ENCODE measurements at regions not wholly inside any gene's neighbourhood (a gene's known extent, or its start where the extent isn't known, plus 50 kb on each side); places are given as distances from the start of the nearest gene placed in this dataset.

DNA sequence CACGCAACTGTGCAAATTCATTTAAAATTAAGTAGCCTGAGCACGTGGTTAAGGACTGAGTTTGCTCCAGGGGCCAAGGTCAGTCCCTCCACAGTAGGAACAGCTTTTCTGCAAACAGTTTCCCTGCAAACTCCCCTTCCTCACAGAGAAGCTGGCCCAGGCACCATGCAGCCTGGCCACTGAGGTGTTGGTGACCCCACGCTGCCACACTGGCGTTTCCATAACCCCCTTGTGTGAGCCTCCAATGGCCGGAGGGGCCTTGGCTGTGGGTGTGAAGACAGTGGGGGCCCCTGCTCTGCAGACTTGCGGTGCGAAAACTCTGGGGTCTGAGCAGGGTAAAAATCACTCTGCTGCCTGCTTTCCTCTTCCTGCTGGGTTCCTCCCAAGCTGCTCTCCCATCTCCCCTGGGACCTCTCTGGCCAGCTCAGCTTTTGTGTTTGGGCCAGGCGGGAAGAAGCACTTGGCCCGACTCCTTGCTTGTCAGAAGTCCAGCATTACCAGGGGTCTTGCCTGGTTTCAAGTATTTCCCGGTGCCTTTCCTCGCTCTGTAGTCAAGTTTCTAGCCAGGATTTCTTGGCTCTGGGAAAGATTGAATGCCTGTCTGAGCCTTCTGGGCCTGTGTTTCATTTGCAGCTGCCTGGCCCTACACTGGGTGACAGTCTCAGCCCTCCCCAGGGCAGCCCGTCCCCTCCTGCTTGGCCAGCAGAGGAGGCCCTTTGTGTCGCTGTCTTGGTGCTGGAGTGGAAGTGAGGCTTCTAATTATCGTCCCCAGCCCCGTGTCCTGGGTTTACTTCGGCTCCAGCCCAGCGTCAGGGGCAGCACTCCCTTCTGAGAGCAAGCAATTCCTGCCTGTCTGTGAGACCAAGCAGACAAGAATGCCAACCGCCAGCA, 131.4 kb upstream of the SLC1A4 start:
- peak overlapping the region; percentile 97 for H3K27ac ChIP-seq
- H3K4me3 ChIP-seq, result no peak overlapping the region
- H3K9me3 ChIP-seq (ENCODE audit: low read depth), result no peaks in the 10 kb centered on the region
- no peaks in the 10 kb centered on the region for H3K36me3 ChIP-seq (ENCODE audit: low read depth)
- peaks cover 41% of the 10 kb centered on the region for H3K4me1 ChIP-seq (ENCODE audit: insufficient read depth)
- H4K20me1 ChIP-seq (ENCODE audit: insufficient read depth), result no peaks in the 10 kb centered on the region
- WGBS, 2 experiments (ENCODE audit: low coverage in 1 of 2, low lambda C conversion rate in 2 of 2, missing lambda C conversion rate in 2 of 2), result 6 to 11% methylated on average over 18 of the region's 18 CpGs
- H3K27me3 ChIP-seq (replicated peaks; ENCODE audit: insufficient read depth), result no peaks in the 10 kb centered on the region
- H2AFZ ChIP-seq, result peak overlapping the region; percentile 79
- TF ChIP-seq EZH2phosphoT487 (IDR thresholded peaks at IDR 0.05; ENCODE audit: insufficient read depth, low read depth), result no peak
- TF ChIP-seq EZH2 (IDR thresholded peaks at IDR 0.05; ENCODE audit: insufficient read depth, poor library complexity, severe bottlenecking), result no peak
- in situ Hi-C loops (cut with MboI), result no loop called here
- H3K79me2 ChIP-seq (ENCODE audit: insufficient read depth), result no peaks in the 10 kb centered on the region
- DNase-seq, result peak; percentile 92
- peak overlapping the region; percentile 63 for H3K4me2 ChIP-seq (ENCODE audit: unreplicated experiment)
- no peaks in the 10 kb centered on the region for H3K9me2 ChIP-seq (ENCODE audit: insufficient read depth)
- peak overlapping the region; percentile 86 for H3K9ac ChIP-seq
- peaks cover 29% of the 10 kb centered on the region for H3F3A ChIP-seq (ENCODE audit: insufficient read depth)

DNA sequence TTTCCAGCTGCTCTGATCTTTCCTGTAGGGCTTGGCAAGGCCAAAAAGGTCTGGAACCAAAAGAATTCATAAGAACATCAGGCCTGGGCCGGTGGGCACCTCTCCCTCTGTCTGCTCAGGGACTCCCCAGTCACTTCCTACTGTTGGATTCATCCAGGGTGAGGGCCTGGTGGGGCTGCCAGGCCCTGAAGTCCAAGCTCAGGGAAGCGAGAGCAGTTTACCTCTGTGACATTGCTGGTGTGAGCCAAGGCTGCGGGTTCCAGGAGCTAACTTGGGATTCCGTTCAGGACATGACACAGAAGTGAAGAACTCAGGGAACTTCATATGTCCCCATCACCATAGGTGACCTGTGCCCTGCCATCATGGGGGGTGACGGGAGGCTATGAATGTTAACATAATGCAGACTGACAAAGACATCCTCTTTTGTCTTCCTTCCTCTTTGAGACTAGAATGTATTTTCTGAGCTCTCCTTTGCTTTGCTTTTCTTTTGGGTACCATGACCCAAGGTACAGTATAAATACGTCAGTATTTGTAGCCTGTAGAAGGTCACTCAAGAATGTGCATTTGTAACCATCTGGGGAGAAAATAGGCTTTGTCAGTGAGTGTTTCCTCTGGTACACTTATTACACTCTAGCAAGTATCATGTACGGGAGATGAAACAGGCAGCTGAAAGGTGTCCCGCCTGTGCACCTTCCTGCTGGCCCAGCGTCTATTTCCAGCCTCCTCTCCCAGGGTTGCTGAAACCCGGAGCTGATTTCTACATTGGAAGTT, 130.5 kb upstream of the SLC1A4 start:
- WGBS, 2 experiments (ENCODE audit: low coverage in 1 of 2, low lambda C conversion rate in 2 of 2, missing lambda C conversion rate in 2 of 2), result 8 to 12% methylated on average over 10 of the region's 10 CpGs
- Histone ChIP-seq H3K4me2 (ENCODE audit: unreplicated experiment) (peak overlapping the region; percentile 63), H3K9me3 (ENCODE audit: low read depth) (no peaks in the 10 kb centered on the region), H4K20me1 (ENCODE audit: insufficient read depth) (no peaks in the 10 kb centered on the region), H3K27me3 (replicated peaks; ENCODE audit: insufficient read depth) (no peaks in the 10 kb centered on the region), H2AFZ (peak overlapping the region; percentile 79), H3K4me1 (ENCODE audit: insufficient read depth) (peaks cover 41% of the 10 kb centered on the region), H3K4me3 (0 out of 2 replicates have a peak overlapping the region, but pooled peaks have one; percentile 55), H3K36me3 (ENCODE audit: low read depth) (no peaks in the 10 kb centered on the region), H3F3A (ENCODE audit: insufficient read depth) (peaks cover 30% of the 10 kb centered on the region), H3K9ac (peak overlapping the region; percentile 86), H3K9me2 (ENCODE audit: insufficient read depth) (no peaks in the 10 kb centered on the region), H3K79me2 (ENCODE audit: insufficient read depth) (no peaks in the 10 kb centered on the region), H3K27ac (peak overlapping the region; percentile 97)
- peak; percentile 52 for DNase-seq
- in situ Hi-C loops (cut with MboI), result no loop called here
- TF ChIP-seq EZH2 (IDR thresholded peaks at IDR 0.05; ENCODE audit: insufficient read depth, poor library complexity, severe bottlenecking) (no peak), EZH2phosphoT487 (IDR thresholded peaks at IDR 0.05; ENCODE audit: insufficient read depth, low read depth) (no peak)

GRCh38 chr2:64859312-64860212, 129.6 kb upstream of the SLC1A4 start:
- TF ChIP-seq EZH2 (IDR thresholded peaks at IDR 0.05; ENCODE audit: insufficient read depth, poor library complexity, severe bottlenecking) (no peak), EZH2phosphoT487 (IDR thresholded peaks at IDR 0.05; ENCODE audit: insufficient read depth, low read depth) (no peak)
- Histone ChIP-seq H3K4me1 (ENCODE audit: insufficient read depth) (peaks cover 47% of the 10 kb centered on the region), H3K79me2 (ENCODE audit: insufficient read depth) (no peaks in the 10 kb centered on the region), H3F3A (ENCODE audit: insufficient read depth) (peaks cover 35% of the 10 kb centered on the region), H3K9ac (peak overlapping the region; percentile 86), H3K4me2 (ENCODE audit: unreplicated experiment) (peak overlapping the region; percentile 63), H3K9me3 (ENCODE audit: low read depth) (no peaks in the 10 kb centered on the region), H3K9me2 (ENCODE audit: insufficient read depth) (no peaks in the 10 kb centered on the region), H3K27ac (peak overlapping the region; percentile 97), H2AFZ (peak overlapping the region; percentile 57), H3K27me3 (replicated peaks; ENCODE audit: insufficient read depth) (no peaks in the 10 kb centered on the region), H4K20me1 (ENCODE audit: insufficient read depth) (no peaks in the 10 kb centered on the region), H3K36me3 (ENCODE audit: low read depth) (no peaks in the 10 kb centered on the region), H3K4me3 (peak overlapping the region; percentile 55)
- in situ Hi-C loops (cut with MboI), result no loop called here
- 1 to 2% methylated on average over 45 to 49 of the region's 62 CpGs for WGBS, 2 experiments (ENCODE audit: low coverage in 1 of 2, low lambda C conversion rate in 2 of 2, missing lambda C conversion rate in 2 of 2)
- peak; percentile 97 for DNase-seq
